GM19328 (cell line): ENCODE measurements at regions not wholly inside any gene's neighbourhood (a gene's known extent, or its start where the extent isn't known, plus 50 kb on each side); places are given as distances from the start of the nearest gene placed in this dataset.

ENCODE experiments used
- ATAC-seq: cut with Tn5 transposase; IDR thresholded peaks from one replicate; pipeline ENCODE4 v1.9.1; 2021; ENCODE audit warnings: mild to moderate bottlenecking, moderate library complexity; ENCODE audit not compliant: unreplicated experiment

DNA sequence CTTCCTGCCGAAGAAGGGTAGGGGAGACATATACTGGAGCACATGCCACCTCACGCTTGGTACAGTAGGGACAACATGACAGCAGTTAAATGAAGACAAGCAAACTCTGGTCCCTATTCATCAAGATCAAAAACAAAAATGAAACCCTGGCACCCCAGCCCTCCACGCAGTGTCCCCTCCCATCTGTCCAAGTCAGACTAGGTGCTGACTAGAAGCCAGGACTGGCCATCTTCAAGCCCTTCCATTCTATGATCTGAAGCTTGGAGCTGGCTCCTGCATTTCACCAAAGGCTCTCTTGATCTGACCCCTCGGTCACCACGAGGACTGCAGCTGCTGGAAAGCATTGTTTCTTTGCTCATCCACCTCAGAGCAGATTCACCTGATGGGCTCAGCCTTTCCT is 158.9 kb upstream of the GGTLC1 start:
- ATAC-seq: no peak

DNA sequence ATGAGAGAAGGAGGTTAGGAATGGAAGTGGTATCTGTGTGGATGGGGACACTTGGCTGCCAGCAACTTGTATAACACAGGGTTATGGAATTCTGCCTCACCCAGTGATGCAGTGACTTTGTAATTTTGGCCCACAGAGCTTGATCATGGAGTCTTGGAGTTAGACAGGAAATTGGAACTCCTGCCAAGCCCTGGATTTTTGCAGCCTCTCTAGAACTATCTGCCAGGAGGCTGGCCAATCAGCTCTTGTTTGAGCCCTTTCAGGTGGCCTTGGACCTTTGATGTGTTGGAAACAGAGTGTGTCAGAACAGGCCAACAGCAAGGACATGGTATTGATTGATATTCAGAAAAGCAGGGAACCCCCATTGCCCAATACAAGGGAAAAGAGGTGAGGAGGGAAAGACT is 157.7 kb upstream of the GGTLC1 start:
- no peak for ATAC-seq

DNA sequence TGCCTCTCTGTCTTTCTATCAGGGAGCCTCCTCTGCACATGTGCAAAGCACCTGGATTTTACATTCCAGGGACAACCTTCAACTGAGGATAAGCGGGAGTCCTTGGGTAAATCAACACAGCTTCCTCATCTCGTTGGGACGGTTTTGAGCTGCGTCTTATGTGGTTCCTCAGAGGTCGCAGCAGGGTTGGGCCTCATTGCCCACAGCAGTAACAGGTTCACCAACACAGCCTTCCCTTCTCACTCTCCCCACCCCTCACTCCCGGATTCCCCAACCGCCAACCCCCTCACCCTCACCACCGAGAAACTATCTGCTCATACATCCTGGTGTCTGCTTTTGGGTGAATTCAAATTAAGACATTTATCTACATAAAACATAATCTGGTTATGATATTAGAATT is 155.8 kb upstream of the GGTLC1 start:
- no peak for ATAC-seq

DNA sequence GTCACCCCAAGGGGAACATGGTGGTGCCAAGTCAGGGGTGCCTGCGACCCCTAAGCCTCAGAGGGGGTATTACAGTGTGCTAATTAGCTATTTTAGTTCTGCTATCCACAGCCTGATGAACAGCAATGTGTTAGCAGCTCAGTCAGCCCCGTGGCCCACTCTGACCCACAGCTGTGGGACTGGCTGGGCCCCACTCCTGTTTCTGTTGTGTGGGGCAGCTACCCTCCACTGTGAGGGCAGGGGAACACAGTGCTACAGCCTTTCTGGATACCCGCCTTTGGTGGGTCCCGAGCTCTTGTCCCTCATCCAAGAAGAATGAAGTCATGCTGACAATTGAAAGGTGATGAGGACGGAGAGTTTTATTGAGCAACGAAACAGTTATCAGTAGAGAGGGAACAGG is 152.5 kb upstream of the GGTLC1 start:
- no peak for ATAC-seq

DNA sequence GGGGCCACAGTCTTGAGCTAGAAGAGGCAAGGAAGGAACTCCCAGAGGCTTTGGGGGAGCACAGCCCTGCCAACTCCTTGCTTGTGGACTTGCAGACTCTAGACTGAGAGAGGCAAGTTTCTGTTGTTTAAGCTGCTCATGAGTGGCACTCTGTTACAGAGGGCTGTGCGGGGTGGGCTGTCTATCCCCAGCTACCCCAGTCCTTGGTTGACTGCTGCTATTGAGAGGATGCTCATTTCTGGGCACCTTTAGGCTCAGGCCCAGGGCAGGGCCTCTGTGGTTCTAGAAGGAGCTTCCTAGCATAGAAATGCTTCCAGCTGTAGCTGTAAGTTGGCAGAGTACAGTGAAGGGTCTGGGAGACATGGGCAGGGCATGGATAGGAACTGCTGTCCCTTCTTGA is 151.3 kb upstream of the GGTLC1 start:
- no peak for ATAC-seq

DNA sequence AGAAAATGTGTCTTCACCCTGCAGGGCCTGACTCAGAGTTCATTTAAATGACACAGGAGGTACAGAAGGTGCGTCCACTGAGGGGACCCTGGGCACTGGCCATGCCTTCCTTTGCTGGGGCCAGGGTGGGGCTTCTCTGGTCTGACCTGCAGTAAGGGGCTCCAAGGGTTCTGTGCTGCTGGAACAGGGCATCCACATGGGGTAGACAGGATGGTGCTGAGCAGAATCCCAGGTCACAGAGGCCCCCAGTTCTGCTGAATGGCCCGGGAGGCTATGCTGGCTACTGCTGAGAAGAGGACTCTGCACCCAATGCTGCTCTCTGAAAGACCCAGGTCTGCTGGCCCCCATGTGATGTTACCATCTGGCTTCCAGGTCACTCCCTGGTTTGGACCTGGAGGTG is 150.4 kb upstream of the GGTLC1 start:
- ATAC-seq: no peak

DNA sequence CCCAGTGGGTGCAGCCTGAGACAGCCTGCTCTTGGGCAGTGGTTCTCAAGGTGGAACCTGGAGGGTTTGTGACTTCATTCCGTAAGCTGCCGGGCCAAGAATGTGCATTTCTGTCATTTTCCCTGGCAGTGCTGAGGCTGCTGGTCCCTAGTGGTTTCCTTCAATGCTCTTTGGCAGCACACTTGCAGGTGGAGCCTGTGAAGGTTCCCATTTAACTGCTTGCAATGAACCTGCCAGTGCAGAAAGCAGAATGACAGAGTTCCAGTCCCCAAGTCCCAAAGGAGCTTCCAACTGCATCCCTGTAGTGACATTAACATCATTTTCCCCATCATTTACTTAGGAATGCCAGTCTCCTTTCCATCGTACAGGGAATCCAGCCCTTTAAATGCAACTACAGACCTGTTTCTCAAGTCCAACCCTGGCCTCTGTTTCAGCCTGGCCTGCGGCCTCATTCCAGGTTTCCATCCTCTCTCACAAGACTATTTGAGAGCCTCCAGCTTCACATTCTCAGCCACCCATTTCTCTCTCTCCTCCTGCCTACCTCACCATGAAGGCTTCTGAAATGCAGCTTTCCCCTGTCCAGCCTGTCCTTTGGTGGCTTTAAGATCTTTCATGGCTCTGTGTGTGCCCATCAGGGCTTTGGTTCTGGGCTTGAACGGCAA is 149.7 kb upstream of the GGTLC1 start:
- no peak for ATAC-seq

DNA sequence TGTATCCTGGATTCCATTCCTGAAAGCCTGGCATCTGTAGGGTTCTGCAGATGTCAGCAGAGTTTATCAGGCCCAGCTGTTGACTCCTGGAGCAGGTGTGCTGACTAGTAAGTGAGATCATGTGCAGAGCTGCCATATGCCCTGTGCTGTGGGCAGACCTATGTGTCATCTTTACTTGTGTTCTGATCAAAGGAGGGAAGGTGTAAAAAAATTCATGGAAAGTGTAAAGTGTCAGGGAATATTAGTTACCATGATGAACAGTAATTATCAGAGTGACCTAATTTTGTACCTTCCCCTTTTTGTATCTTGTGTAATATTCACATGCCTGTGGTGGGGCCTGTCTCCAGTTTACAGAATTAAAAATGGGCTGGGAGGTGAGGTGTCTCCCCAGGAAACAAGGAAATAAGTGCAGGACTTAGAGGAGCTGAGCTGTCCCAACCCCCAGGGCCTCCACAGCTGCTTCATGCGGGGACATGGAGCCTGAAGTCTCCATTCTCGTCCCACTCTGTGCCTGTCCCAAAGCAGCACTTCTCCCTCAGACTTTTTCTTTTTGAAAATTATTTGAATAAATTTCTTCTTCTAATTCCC is 148.2 kb upstream of the GGTLC1 start:
- no peak for ATAC-seq

DNA sequence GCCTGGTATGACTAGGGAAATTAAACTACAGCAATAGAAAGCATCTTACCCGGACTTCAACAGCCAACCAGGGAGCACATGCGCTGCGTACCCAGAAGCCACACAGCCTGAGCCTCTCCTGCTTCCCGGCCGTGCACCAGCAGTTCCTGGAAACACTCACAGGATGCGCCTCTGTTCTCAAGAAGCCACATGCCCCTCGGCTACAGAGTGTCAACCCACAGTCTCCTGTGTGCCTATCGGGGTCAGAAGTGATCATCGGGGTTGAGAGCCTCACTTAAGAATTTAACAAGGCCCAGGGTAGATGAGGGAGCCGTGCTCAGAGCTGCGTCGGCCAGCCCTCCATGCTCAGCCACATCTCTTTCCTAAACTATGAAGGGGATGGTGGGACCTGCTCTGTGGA is 147.2 kb upstream of the GGTLC1 start:
- ATAC-seq: no peak

DNA sequence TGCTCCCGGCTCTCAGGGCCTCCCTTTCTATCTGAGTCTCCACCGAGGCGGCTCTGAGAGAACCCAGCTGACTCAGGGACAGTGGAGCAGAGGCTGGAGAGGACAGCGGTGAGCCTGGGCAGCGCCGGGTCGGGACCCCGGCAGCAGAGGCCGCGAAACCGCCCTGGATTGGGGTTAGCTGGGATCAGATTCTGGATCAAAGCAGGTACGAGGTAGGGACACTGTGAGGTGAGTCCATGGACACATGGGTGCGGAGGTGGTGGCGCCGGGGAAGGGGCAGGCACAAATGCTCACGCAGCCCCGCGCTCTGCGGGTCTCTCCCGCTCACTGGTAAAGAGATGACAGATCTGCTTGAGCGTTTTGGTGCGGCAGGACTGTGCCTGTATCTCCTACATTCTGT is 146.4 kb upstream of the GGTLC1 start:
- no peak for ATAC-seq

DNA sequence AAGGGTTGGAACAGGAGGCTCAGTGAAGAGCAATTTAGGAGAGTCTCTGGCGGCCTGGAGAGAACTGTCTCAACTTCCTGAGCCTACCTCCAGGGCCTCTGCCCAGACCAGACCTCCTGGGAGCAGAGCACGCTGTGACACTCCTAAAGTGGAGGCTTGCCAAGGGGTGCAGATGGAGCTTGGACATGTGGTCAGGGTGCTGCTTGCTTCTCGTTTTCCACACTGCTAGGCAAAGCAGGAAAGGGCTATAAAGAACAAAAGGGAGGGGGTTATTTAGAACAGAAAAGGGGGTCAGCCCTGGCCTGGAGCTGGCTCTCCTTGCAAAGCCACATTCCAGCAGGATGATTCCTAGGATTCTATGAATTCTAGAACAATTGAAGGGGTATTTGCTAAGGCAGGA is 145.7 kb upstream of the GGTLC1 start:
- ATAC-seq: no peak

DNA sequence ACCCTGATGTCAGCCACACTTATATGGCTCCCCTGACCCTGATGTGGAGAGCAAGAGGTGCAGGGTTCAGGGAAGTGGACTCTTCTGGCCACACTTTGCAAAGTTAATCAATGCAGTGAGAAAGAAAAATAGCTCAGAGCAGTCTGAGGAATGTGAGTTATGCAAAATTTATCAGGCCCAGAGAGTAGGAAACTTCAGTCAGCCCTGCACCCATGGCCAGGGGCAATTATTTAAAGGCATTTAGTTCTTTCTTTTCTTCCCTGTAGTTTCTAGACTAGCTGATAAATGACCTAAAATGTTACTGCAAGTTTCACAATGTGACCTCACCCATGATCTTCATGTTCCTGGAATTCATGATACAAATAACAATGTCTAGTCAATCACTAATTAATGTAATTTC is 143.7 kb upstream of the GGTLC1 start:
- no peak for ATAC-seq

DNA sequence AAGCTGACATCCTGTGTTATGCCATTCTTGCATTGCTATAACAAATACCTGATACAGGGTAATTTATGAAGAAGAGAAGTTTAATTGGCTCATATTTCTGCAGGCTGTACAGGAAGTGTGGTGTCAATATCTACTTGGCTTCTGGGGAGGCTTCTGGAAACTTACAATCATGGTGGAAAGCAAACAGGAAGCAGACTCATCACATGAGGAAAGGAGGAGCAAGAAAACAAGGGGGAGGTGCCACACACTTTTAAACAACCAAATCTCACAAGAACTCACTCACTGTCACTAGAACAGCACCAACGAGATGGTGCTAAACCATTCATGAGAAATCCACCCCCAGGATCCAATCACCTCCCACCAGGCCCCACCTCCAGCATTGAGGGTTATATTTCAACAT is 143.1 kb upstream of the GGTLC1 start:
- no peak for ATAC-seq

DNA sequence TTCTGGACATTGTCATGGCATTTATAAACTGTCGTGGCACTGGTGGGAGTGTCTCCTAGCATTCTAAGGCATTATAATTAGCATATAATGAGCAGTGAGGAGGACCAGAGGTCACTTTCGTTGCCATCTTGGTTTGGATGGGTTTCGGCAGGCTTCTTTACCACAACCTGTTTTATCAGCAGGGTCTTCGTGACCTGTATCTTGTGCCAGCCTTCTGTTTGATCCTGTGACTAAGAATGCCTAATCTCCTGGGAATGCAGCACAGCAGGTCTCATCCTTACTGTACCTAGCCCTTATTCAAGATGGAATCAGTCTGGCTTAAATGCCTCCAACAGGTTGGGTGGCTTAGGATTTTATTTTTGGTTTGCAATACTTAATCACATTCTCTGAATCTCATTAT is 142.7 kb upstream of the GGTLC1 start:
- no peak for ATAC-seq

DNA sequence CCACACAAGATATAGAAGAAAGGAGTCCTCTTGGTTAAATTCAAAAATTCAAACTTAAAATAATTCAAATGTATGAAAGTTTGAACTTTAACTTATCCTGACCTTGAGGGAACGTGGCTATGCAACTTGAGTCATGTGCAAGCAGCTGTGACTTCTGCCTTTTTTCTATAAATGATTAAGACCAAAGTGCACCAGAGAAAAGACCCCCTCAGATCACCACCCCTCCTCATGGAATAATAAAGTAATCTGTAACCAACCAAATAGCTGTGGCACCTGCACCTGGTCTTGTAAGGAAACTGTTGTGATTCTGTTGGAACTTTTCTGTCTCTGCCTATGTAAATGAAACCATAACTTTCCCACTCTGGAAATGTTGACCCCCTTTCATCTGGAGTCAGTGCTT is 141.1 kb upstream of the GGTLC1 start:
- ATAC-seq: no peak

DNA sequence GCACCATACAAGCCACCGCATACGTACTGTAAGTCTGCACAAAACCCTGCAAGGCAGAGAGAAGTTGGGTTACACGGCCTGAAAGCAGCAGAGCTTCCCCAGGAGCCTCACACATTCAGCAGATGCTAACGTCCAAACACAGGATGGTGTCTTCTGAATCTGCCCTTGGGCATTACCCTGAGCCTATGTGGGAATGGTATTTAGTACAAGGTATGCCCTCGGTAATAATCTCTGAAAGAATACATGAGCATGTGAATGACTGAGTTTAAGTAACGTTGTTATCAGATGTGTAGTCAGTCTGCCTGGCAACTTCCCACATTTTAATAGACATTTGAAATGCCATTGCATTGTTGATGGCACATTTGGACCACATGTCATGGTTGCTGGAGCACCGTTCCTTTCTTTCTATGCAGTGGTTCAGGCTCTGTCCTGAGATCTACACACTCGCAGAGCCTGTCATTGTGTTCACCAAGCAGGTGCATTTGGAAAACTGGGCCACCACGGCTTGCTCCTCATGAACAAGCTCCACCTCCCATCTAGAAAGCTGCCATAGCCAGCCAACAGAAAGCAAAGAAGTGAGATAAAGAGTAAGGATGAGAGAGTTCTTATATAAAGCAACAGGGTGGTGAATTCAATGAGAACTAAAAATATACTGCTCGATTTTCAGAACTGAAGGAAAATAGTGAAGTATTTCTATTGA is 136.5 kb upstream of the GGTLC1 start:
- ATAC-seq: no peak

DNA sequence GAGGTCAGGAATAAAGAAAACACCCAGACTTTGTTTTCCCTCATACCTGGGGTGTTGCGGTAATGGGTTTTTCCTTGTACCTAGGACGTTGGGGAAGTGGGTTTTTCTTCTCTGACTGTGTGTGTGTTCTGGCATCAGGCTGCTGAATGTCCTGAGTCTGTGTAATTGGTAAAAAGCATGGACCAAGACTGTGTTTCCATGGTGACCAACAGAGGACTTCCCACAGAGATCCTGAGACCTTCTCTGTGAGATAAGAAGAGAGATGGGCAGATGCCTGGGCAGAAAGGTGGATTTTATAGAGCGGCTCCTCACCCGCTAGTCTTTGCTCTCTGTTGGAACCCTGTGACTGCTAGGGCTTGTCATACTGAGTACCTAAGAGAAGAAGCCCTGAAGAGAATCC is 135.4 kb upstream of the GGTLC1 start:
- ATAC-seq: no peak

DNA sequence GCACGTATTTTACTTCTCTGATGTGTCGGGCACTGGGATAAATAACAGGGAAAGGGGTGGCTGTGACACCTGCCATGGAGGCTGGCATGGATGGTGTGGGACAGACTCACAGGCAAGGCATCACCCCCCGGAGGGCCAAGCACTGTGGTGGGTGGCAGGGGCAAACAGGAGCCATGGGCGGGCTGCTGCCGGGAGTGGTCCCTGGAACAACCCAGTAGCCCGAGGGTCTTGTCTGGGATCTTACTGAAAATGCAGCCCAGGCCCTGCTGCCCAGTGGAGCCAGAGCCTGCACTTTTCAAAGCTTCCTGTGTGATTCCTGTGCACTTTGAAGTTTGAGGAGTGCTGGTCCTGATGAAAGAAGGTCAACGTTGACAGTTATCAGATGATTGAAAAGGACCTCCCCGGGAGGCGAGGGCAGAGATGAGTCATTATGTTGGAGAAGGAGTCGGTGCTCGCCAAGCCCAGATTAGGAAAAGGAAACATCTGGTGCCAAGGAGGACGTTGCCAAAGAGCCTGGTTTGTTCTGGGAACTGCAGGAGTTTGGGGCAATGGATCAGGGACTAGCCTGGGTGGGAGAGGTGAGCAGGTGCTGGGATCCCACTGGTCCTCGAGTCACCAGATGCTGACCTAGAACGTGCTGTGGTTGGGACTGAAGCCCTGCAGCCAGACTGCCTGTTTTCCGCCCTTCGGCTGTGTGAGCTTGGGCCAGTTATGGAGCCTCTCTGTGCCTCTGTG is 130.0 kb upstream of the GGTLC1 start:
- ATAC-seq: no peak

DNA sequence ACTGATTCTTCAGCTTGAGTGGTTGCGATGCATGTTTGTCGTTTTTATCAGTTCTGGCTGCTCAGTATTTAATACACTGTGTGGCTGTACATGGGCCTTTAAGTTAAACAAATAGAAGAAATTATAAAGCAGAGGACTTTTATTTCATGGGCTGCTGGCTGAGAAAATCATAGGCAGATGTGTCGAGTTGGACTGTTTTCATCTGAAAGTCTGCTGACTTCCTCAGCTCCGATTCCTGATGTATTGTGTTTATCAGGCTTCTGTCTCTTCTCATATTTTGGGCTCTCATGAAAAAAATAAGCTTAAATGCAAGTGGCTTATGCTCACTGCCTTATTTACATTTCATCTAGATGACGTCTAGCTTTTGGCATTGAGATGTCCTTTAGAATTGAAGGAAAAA is 129.5 kb upstream of the GGTLC1 start:
- ATAC-seq: no peak

DNA sequence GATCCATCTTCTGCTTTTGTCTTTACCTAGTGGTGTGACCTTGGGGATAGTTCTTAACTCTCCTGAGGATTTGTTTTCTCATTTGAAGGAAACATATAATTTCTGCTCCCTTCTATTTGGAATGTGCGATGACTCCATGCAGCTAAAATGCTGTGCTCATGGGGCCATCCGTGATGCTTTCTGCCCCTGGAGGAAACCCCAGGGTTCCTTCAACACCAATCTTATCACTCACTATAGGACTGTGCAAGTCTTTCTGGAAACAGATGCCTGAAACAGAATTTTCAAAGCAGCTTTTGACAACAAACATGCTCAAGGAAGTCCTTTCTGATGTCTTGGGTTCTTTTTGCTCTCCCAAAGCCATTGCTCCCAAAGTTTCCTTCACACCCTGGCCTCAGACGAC is 128.8 kb upstream of the GGTLC1 start:
- ATAC-seq: no peak

DNA sequence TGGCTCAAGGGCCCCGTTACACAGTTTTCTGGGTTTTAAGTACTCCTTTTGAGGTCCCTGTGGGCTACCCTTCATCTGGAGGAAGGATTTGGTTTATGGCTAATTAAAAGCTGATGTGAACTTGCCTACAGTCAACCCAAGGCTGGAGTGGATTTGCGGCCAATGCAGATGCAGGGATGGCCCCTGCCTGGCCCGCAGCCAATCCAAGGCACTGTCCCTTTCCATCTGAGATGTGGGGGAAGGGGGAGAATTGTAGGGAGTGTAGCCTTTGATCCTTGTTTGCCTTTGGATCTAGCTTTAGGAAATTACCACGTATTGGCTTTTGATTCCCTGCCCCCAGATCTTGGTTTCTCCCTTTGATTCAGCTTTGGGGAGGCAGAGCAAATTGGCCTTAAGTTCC is 128.0 kb upstream of the GGTLC1 start:
- ATAC-seq: no peak

DNA sequence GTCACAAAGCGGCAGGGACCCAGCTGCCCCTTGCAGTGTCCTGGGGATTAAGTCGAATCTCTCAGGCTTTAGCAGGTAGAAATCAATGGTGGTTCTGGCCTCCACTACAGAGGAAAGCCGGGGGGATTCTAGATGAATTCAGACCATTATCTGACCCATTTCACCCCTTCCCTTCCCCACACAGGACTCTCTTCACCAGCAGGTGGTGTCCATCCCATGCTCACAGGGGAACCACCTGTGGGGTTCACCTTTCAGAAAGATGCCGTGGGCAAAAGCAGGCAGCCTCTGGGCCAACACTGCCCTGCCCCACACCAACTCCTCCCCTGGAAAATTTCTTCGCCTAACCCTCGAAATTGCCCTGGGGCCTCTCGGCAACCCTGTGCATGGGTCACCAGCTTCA is 123.8 kb upstream of the GGTLC1 start:
- no peak for ATAC-seq
